Neural cell (in vitro differentiated cells): ENCODE measurements at regions not wholly inside any gene's neighbourhood (a gene's known extent, or its start where the extent isn't known, plus 50 kb on each side); places are given as distances from the start of the nearest gene placed in this dataset.

Experiments used
- EP300 ChIP-seq: fragments of 450-650 bp; conservative IDR thresholded peaks from 2 replicates; pipeline ENCODE4 v1.6.1; 2014; ENCODE audit warnings: antibody characterized with exemption, mild to moderate bottlenecking, moderate library complexity; ENCODE audit not compliant: poor library complexity, severe bottlenecking
- EZH2 ChIP-seq: fragments of 200-600, 300-800 bp; shearing (Covaris generic), sonication (generic); IDR thresholded peaks from 2 replicates; pipeline ENCODE4 v1.6.1; 2014; ENCODE audit warnings: antibody characterized with exemption, low read length, borderline replicate concordance, mild to moderate bottlenecking; ENCODE audit not compliant: insufficient read depth, poor library complexity, severe bottlenecking
- MXI1 ChIP-seq: fragments of 450-650 bp; conservative IDR thresholded peaks from 2 replicates; pipeline ENCODE4 v1.6.1; 2014; ENCODE audit warnings: antibody characterized with exemption, mild to moderate bottlenecking; ENCODE audit not compliant: poor library complexity, severe bottlenecking
- POLR2AphosphoS5 ChIP-seq: IDR thresholded peaks from 2 replicates; pipeline ENCODE4 v1.6.1; 2012
- RAD21 ChIP-seq: fragments of 450-650 bp; conservative IDR thresholded peaks from 2 replicates; pipeline ENCODE4 v1.6.1; 2014; ENCODE audit warnings: antibody characterized with exemption, mild to moderate bottlenecking, moderate library complexity
- REST ChIP-seq: IDR thresholded peaks from 2 replicates; pipeline ENCODE4 v1.6.1; 2012; ENCODE audit warnings: borderline replicate concordance
- SMC3 ChIP-seq: fragments of 450-650 bp; conservative IDR thresholded peaks from 2 replicates; pipeline ENCODE4 v1.6.1; 2014; ENCODE audit warnings: antibody characterized with exemption, mild to moderate bottlenecking, moderate library complexity; ENCODE audit not compliant: poor library complexity
- TAF1 ChIP-seq: IDR thresholded peaks from 2 replicates; pipeline ENCODE4 v1.6.1; 2012; ENCODE audit warnings: low read depth
- TF ChIP-seq, protein P1 (sequence below): fragments of 450-650 bp; IDR thresholded peaks from 2 replicates; pipeline ENCODE4 v1.5.1; 2014; ENCODE audit warnings: antibody characterized with exemption, mild to moderate bottlenecking, moderate library complexity; ENCODE audit not compliant: poor library complexity, severe bottlenecking

GRCh38 chr12:83817730-83818129 is 1094.9 kb downstream of the SLC6A15 start:
- TF ChIP-seq, protein P1, sequence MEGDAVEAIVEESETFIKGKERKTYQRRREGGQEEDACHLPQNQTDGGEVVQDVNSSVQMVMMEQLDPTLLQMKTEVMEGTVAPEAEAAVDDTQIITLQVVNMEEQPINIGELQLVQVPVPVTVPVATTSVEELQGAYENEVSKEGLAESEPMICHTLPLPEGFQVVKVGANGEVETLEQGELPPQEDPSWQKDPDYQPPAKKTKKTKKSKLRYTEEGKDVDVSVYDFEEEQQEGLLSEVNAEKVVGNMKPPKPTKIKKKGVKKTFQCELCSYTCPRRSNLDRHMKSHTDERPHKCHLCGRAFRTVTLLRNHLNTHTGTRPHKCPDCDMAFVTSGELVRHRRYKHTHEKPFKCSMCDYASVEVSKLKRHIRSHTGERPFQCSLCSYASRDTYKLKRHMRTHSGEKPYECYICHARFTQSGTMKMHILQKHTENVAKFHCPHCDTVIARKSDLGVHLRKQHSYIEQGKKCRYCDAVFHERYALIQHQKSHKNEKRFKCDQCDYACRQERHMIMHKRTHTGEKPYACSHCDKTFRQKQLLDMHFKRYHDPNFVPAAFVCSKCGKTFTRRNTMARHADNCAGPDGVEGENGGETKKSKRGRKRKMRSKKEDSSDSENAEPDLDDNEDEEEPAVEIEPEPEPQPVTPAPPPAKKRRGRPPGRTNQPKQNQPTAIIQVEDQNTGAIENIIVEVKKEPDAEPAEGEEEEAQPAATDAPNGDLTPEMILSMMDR = no peak
- TF ChIP-seq EZH2 (no peak), RAD21 (no peak), EP300 (no peak), POLR2AphosphoS5 (no peak), TAF1 (no peak), REST (no peak), SMC3 (no peak), MXI1 (no peak)
